NK-92 treated with Interleukin-12 subunit alpha and Interleukin-12 subunit beta, amount 100 ng/mL, for 24 hours (cell line): ENCODE measurements at regions not wholly inside any gene's neighbourhood (a gene's known extent, or its start where the extent isn't known, plus 50 kb on each side); places are given as distances from the start of the nearest gene placed in this dataset.
"Not testable (repeated sequence)": the region's sequence is repeated elsewhere in the genome, so short reads cannot be mapped to it uniquely, and the experiment has no call there.

Experiments used
- DNase-seq: peaks from one replicate; lab custom pipeline; 2025; lab: John Stamatoyannopoulos, UW

DNA sequence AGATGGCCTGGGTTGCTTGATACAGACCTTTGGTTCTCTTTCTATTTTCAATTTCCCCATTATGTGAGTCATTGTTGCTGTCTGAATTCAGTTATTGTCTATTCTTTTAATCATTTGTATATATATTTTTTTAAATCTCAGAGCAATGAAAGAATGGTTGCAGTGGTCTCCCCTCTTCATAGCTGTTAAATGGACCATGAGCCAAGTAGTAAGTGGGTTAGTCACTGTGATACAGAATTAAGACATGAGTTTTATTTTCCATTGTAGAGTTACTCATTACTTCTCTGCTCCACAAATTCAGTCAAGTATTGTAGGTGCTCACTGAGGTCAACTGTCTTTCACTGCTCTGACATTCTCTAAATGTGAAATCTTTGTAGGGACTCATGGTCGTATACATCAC is 174.6 kb upstream of the GRAMD2B start:
- no peak for DNase-seq

DNA sequence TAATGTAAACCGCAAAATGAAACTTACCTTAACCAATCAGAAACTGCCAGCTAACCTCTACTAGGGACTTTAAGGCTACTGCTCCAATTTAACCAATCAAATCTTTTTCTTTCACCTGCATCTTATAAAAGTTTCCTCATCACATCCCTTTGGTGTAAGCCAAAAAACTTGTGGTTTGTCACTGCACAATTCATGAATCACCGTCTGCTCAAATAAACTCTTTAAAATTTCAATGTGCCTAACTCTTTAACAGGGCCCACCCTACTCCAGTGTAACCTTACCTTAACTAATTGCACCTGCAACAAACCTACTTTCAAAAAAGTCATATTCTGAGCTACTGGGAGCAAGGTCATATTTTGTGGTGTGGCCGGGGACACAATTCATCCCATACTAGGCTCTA is 172.2 kb upstream of the GRAMD2B start:
- DNase-seq, result no peak

DNA sequence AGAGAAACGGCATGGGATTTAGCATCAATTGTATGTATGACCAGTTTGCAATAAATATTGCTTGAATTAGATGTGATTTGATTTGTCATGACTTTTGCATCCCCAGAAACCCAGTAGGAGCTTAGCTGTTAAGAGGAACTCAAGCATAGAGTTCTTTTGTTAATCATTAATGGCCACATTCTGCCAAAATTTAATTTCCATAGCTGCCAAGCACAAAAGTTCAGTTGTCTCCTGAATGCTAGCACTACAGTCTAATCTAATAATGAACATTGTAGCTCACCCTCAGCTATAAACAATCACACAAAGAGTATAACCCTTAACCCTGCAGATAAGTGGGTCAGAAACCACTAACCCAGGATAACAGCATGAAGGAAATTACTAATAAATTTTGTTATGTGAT is 169.8 kb upstream of the GRAMD2B start:
- DNase-seq, result no peak

DNA sequence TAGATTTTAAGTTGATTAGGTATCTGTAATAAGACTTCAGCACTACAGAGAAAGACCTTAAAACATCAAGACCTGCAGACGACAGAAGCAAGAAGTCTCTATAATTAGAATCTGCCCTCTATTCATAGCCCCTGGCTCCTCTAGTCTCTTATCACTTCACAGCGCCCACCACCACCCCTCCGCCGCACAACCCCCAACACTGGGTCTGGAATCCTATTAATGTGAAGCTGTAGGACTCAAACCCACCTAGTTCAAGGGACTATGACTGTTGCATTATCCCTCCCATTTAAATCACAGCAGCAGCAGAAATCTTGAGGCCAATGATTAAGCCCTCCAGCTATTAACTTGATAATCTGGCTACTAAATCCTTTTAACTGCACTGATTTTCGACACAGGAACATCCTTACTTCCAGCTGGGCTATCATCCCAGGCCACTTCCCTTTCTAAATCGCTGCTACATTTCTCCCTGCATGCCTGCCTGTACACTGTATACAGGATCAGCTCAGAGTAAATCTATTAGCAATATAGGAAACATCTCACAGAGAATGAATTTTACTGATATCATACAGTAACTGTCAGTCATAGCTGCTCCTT is 159.5 kb upstream of the GRAMD2B start:
- no peak for DNase-seq

DNA sequence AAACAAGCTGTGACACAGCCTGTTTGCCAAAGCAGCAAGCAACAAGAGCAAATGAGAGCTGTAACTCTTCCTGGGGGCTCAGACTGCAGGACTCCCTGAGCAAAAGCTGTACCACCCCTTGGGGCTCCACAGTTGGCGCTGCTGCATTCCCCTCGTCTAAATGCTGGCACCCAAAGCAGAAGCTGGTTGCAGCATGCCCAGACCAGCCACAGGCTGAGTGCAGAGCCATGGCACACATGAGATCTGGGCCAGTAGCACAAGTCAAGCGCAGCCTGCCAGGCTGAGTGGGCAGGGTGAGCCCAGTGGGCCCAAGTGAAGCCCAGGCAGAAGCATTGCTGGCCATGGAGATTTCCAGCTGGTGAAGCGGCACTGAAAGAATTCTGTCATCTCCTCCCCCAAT is 157.3 kb upstream of the GRAMD2B start:
- no peak for DNase-seq

DNA sequence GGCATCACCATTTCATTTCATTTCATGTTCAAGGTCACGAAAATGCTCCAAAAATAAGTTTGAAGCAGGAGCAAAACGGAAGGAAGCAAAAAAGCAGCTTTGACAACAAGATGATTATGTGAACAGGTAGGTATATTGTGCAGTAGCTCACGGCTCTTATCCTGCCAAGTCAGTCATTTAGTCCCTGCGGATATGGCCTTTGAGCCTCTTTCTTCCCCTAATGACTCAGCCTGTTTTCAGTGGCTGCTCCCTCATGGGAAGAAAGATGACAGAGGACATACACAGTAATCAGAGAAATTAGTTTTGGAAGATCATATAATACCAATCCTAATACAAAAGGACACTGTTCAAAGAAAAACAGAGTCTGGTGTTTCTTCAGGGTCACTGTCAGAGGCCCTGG is 155.8 kb upstream of the GRAMD2B start:
- no peak for DNase-seq

DNA sequence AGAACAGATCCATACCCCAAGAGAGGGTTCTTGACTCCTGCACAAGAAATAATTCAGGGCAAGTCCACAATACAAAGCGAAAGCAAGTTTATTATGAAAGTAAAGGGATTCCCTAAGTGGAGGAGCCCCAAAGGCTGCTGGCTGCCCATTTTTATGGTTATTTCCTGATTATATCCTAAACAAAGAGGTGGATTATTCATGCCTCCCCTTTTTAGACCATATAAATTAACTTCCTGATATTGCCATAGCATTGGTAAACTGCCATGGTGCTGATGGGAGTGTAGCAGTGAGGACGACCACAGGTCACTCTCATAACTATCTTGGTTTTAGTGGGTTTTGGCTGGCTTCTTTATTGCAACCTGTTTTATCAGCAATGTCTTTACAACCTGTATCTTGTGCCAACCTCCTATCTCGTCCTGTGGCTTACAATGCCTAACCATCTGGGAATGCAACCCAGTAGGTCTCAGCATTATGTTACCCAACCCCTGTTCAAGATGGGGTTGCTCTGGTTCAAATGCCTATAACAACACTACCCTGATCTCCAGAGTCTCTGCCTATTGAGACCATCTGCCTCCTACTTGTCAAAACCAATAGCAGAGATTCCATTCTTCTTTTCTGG is 154.4 kb upstream of the GRAMD2B start:
- DNase-seq, result no peak

DNA sequence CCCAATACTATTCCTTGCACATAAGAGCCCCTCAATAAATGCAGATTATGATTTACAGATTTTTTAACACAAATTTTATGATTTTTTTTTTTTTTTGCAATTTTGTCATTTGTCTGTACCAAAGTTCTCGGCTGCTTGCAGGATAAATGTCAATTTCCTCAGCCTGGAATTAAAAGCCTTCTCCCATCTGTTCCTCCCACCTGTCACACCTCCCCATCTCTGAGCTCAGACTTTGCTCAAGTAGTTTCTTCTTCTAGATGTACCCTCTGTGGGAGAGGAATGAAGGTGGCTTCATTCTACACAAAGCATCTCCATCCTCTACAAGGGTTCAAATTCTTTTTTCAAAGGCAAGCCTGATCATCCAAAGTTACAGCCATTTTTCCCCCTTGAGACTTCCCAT is 153.7 kb upstream of the GRAMD2B start:
- no peak for DNase-seq

DNA sequence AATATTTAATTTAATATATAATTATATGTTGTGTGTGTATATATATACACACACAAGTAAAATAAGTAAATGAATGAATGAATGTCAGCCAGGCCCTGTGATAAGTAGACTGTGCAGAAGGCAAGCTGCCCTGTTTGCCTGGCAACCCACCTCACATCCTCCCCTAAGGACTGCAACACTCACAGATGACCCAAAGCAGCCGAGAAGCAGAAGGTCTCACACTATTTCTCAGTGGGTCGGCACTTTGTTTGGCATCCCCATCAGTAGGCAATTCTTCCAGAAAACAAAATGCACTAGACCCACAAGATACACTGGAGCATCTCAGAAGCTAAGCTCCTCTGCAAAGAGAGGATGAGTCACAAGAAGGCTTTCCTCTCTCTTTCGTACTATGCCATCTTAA is 152.1 kb upstream of the GRAMD2B start:
- DNase-seq, result no peak

DNA sequence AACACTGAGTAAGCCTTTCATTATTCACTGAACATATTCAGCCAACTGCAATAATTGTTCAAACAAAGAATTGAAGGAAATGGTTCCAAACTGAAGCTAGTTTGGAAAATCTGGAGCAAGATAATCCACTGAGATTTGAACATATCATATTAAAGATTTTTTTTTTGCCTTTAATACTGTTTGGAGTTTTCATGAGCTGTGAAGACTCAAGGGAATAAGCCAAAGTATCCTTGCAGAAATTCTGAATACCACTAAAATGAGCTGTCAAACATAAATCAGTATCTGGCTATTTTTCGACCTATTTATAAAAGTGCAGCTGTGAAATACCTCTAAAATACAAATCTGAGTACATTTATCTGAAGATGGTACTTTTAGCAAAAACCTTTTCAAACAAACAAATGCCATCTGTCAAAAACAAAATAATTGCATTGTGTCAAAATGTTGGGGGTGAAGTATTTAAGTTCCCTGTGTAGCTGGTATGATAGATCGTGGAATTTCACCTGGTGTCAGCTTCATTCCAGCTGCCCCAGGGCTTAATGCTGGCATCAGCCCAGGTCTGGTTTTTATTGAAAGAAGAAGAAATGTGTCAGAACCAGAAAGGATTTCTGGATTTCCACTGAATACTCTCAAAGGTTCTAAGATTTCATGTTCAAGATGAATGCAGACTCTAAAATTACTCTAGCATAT is 149.0 kb upstream of the GRAMD2B start:
- no peak for DNase-seq

DNA sequence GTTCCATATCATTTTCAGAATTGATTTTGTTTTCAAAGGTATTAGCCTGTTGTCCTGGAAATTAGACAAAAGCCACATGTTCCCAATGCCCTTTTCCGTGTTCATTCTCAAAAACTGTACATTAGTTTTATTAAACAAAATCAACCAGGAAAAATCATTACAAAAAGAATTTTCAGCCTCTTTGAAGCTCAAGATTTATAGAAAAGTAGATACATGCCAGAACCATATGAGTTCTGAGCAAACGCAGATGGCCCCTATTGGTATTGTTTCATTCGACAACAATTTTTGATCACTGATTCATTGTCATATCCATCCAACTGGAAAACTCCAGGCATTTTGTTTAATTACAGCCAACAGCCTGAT is 148.5 kb upstream of the GRAMD2B start:
- no peak for DNase-seq

DNA sequence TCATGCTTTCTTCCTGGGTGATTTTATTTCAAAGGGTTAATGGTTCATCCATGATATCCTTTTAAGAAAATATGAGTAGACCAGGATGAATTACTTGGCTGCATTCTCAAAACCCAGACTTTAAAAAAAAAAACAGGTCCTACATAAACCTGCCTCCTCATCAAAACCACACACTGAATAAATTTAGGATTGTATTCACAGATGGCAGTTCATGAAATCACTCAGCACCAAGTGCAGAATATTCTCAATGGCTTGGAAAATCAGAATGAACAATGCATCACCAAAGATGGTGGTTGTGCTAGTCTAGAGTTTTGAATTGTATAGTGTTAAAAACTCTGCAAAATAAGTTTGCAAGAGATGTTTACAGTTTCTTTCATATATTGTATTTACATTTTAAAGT is 145.4 kb upstream of the GRAMD2B start:
- DNase-seq, result no peak

DNA sequence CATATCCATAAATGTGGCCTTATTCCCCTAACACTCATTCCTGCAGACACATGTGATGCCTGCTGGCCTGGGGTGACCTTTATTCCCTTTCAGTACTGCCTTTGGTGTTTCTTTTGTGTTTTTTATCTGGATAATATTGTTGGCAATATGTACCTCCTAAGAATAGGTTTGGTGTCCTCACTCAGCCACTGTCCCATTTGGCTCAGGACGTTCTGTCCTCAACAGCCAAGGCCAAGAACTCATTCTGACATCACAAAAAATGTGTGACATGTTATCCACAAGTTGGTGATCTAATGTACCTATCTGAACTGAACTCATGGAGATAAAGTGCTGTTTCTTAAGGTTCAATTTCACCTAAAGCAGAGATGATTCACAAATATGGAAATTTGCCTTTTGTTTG is 142.9 kb upstream of the GRAMD2B start:
- no peak for DNase-seq

DNA sequence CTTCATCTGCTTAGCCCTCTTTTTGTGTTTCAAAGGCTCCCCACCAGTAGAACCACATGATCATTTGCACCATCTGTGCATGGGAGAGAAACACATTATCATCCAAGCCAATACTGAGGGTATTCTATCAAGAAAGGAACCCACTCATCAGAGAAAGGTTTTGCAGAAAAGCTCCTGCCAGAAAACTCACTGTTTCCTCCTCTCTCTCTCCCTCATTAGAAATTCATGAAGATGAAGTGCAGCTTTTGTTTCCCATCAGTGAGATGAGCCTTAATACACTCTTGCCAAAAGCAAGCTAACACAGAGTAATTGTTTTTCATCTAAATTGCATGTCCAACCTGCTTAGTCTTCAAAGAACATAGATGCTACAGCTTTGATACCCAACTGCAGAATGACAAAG is 142.4 kb upstream of the GRAMD2B start:
- no peak for DNase-seq

DNA sequence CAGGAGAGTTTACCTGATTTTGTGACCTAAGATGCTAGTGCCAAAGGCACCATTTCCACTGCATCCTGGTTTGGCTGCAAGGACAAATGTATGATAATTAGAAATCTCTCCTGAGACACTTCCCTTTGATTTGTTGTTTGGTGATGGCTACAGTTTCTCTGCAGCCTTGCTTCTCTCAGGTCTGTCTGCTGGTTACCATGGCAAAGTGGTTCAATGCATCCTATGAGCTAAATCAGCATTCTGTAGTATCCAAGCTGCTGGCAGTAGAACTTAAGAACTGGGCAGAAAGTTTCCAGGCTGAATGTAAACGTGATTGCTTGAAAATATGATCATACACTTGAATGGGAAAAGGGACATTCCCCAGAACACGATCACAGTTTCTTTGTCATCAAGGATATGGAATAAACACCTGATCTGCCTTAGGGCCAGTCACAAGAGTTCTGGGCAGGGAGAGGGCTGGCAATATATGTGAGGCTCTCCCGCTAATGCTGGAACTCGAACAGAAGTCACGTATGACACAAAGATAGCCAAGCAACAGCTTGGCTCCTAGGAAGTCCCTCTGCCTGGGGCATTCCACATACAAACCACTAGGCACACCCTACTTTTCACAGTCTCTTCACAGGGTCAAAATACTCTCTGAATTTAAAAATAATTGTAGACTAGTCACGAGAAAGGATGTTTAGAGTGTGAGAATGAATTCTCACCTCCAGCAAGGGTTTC is 138.1 kb upstream of the GRAMD2B start:
- DNase-seq, result no peak

DNA sequence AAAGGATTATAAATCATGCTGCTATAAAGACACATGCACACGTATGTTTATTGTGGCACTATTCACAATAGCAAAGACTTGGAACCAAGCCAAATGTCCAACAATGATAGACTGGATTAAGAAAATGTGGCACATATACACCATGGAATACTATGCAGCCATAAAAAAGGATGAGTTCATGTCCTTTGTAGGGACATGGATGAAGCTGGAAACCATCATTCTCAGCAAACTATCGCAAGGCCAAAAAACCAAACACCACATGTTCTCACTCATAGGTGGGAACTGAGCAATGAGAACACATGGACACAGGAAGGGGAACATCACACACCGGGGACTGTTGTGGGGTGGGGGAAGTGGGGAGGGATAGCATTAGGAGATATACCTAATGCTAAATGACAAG is 127.1 kb upstream of the GRAMD2B start:
- not testable (repeated sequence) for DNase-seq

DNA sequence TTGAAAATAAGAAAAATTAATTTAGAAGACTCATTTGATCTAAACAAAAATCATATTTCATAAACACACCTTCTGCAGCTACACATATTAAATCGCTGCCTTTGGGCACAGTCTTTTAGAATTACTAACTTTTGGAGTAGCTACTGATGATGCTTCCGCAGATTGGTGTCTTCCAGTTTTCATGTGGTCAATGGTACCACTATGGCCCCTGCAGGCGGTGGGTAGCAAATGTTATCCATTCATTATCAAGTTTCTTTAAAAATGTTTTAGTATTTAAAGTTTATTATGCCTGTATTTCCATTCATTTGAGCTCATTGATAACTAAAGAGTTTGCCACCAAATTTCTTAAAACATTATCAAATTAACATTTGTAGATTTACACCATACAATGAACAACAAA is 122.9 kb upstream of the GRAMD2B start:
- no peak for DNase-seq

DNA sequence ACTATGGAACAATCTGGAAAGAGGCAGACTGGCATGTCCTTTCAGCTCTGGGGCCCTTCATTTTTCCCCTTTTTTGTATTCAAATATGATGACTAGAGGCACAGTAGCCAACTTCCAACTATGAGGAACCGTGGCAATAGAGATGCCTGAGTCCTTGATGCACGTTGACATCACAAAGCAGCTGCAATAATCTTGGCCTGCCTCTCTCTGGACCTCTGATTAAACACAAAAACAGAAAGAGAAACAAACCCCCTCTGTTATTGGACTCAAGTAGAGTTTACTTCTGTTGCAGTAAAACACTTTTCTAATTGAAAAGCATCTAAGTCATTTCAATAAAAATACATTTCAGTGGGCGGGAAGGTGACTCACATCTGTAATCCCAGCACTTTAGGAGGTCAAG is 122.2 kb upstream of the GRAMD2B start:
- DNase-seq, result no peak

DNA sequence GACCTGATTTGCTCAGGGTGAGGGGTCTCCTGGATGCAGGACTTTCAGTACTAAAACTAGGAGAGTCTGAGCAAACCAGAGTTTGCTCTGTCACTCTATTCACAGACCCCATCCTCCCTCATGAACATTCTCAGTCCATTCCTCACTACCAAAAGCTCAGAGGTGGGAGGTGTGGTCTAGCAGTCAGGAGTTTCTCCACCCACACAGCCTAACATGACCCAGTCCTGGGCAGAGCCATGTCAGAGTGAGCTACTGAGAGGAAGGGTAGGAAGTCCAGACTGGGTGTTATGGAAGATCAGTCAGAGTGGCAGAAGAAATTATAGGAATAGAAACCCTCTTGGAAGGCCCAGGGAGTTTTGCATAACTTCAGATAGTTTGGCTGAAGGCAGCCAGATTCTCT is 113.3 kb upstream of the GRAMD2B start:
- DNase-seq, result no peak

DNA sequence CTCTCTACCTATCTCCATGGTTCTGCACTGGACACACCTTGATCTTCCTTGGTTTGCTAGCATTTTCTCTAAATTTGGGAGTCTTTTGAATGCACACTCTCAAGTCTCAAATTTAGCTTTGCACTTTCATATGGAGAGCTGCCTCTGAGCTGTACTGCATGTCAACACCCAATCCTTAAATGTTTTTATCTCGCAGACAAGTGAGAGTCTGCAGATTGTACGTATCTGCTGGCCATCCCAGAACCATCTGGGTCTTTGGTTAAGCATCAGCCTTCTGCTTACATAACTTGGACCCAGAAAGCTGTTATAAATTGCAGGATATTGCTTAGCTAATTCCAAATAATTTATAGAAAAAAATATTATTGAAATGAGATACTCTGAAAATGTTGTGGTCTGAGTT is 111.4 kb upstream of the GRAMD2B start:
- DNase-seq, result no peak

DNA sequence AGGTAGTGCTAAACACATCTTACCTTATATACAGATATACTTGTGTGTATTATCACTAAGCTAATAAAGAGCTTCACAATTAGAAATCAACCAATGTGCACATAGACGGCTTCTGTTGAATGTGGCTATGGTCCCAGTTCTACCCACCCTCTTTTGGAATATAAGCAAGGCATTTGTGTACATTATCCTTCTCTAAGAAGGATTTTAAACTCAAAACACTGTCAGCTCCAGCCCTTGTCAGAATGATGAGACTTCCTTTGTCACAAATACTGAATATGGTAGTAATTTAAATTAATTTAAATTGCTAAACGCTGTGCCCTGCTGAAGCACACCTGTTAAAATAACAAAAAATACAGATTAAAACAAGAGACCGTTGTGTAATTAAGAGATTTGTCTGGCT is 107.9 kb upstream of the GRAMD2B start:
- DNase-seq, result no peak

DNA sequence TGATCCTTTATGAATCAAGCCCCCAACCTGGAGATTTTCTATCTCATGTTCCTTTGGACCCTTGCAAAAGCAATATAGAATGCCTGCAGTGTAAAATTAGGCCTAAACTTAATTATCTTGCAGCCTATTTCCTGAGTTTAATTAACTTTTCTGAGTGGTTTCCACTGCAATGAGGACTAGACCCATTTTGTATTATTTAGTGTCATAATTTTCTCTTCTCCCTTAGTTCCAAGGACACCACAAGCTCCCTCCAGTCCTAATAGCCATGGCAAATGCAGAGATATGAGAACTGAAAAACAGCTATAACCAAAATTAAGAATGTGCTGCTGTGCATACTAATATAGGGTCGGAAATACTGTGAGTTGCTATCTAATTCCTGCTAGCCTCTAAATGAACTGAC is 90.9 kb upstream of the GRAMD2B start:
- no peak for DNase-seq

DNA sequence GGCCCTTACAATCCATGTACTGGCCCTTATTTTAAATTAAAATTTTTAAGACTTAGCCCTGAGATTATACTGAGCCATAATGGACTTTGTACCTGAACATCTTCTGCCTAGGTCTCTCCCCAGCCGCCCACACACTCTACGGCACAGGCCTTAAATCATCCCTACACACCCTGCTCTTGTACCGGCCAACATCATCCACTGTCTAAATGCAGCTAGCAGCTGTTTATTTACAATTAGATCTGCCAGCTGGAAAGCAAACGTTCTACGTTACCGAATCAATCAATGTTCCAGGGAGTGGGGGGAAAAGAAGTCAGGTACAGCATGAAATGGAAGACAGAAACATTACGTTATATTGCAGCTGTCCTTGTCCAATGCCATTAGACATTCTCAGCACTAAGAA is 88.4 kb upstream of the GRAMD2B start:
- DNase-seq, result no peak
